ENCODE measurements at regions not wholly inside any gene's neighbourhood (a gene's known extent, or its start where the extent isn't known, plus 50 kb on each side); places are given as distances from the start of the nearest gene placed in this dataset.

GRCh38 chr10:47067949-47068940, 157.0 kb downstream of the PTPN20 start:
- TF ChIP-seq EZH2 (IDR thresholded peaks at IDR 0.05; ENCODE audit: low read length) (no peak), CTCF (optimal IDR thresholded peaks at IDR 0.05 in 1 of 3, IDR thresholded peaks at IDR 0.05 in 1 of 3, conservative IDR thresholded peaks at IDR 0.05 in 1 of 3; ENCODE audit: extremely low read depth in 1 of 3, insufficient read depth in 2 of 3, low read length in 3 of 3) (no peak)
